GM18867 (cell line): ENCODE measurements at regions not wholly inside any gene's neighbourhood (a gene's known extent, or its start where the extent isn't known, plus 50 kb on each side); places are given as distances from the start of the nearest gene placed in this dataset.
A peak's percentile ranks its signal among the peaks of the same experiment; 100 is the strongest.

Experiments used
- ATAC-seq: cut with Tn5 transposase; IDR thresholded peaks from one replicate; pipeline ENCODE4 v1.9.1; 2021; ENCODE audit warnings: mild to moderate bottlenecking, moderate library complexity; ENCODE audit not compliant: unreplicated experiment

DNA sequence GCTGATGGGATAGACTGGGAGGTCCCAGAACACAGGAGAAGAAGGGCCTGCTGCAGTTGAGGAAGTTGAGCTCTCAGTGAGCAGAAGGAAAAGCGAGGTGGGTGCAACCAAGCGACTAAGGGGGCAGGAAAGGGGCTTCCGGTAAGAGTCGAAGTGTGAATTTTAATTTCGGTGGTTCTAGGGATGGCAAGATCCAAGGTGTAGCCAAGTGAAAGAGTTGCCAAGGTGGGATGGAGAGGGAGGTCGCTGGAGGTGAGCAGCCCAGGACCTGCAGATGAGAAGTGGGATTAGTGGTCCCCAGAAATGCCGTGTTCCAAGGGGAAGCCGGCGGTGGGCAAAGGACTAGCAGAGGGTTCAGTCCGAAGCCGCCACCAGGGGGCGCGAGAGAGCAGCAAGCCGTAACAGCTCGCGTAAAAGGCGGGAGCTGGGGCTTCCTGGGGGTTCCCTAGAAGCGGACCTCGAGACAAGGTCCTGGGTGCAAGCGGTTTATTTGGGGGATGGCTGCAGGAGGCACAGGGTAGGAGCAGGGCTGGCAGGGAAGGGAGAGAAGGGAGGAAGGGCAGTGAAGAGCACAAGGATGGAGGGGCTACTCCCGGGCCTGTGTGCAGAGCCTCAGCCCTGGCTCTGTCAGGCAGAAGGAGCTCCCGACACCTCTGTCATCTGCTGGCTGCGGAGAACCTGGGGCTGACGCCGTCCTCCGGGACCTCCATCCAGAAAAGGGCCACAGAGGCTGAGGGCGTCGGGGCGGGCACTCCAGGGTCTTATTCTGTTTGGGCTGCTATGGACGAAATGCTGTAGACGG lies 103.6 kb downstream of the PAX1 start:
- ATAC-seq = peak; percentile 63

DNA sequence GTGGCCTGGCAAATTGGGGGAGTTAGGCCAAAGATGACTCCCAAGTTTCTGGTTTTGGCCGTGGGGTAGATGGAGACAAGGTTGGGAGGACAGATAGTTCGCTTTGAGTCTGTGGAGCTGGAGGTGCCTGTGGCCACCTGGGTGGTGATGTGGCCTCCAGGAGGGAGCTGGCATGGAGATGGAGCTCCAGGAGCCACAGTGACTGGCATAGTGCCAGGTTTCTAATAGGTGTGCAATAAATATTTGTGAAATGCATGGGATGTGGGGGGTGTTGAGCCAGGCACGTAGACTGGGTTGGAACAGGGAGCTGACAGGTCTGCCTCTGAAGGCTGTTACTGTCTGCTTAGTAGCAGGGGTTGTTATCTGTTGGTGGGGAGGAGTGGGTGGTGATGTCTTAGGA lies 102.7 kb downstream of the PAX1 start:
- ATAC-seq = no peak

DNA sequence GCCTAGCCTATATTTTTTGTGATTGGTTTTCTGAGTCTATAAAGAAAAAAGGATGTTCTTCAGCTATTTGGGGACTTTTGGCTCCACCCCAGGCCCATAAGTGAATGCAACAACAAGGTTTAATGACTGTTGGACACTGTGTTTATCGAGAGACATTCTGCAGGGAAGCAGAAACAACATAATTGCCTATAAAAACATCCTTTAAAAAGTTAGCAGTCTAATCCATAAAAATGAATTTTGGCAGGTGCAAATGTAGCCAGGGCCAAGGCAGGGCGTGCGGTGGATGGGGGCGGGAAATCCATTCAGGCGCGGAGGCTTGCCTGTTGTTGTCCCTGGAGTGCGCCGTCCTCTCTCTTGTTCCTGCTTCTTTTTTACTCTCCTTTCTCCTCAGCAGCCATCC lies 99.3 kb downstream of the PAX1 start:
- ATAC-seq = no peak

GRCh38 chr20:21801193-21801592 lies 95.7 kb downstream of the PAX1 start:
- ATAC-seq = no peak

DNA sequence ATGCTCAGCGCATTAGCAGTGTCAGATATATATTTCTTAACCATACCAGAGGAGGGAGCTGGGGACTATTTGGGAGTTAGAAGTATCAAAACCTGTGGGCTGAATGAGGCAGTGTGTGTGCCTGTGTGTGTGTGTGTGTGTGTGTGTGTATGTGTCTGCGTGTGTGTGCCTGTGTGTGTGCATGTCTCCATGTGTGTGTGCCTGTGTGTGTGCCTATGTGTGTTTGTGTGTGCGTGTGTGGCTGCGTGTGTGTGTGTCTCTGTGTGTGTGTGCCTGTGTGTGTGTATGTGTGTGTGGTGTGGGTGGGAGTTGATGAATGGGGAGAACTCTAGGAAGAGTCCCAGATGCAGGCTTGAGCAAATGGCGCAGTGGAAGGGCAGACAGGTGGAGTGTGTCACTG lies 92.9 kb downstream of the PAX1 start:
- ATAC-seq = no peak

GRCh38 chr20:21796059-21796458 lies 90.6 kb downstream of the PAX1 start:
- no peak for ATAC-seq

DNA sequence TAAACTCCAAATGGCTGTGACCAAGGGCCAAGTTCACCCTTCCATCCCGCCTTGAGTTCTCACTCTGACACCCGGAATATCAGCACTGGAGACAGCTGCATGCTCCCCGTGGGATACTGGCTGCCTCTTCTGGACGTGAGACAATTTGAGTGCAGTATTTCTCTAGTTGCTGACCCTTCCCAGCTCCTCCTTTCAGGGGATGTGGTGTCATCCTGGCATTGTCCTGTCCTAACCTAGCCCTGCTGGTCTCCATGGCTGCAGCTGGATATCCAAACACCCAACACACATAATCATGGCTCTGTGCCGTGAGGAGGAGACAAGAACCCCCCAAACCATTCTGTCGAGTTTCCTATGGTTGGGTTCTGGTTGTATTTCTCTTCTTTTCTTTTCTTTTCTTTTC lies 82.6 kb downstream of the PAX1 start:
- no peak for ATAC-seq

DNA sequence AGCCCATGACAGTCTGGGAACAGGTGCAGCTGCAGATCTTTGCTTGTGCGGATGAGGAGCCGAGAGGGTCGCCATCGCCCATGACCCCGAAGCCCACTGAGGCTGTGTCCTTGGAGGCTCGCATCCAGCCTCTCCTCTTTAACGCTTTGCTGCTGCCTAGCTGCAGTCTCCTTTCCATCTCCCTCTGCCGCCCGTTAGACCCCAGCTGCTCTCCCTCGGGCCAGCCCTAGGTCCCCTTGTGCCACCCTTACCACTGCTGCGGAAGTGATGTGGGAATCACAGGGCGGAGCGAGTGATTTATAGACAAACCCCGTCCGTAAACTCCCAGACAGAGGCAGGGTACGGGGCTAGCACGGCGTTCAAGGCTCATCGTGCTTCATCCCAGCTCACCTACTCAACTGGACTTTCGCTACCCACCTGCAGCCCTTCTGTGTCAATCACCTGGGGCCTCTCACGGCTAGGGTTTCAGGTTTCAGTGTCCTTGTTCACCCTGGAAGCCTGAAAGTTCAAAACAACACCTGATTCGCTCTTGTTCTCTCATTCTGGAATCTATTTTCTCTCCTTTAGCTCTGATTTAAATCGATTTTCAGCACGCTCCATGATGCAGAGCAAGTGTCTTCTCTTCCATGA lies 76.1 kb downstream of the PAX1 start:
- ATAC-seq = no peak

DNA sequence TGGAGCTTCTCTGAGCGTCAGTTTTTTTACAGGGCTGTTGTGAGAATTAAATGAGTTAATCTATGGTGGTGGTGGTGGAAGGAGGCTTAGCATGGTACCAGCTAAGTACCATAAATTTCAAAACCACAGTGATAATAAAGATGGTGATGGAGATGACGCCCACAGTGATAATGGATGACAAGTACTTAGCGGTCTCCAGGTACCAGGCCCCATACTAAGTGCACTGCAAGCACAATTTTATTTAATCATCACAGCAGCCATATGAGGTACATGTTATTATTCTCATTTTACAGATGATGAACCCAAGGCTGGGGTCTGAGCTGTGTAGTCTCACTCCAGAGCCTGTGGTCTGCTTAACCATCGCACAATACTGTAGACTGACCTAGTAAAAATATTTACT lies 75.1 kb downstream of the PAX1 start:
- ATAC-seq = no peak
